T follicular helper cell (primary cell): ENCODE measurements at regions not wholly inside any gene's neighbourhood (a gene's known extent, or its start where the extent isn't known, plus 50 kb on each side); places are given as distances from the start of the nearest gene placed in this dataset.

Experiments
- DNase-seq: peaks from one replicate; pipeline ENCODE4 v3.0.0-alpha.2; 2020; ENCODE audit warnings: low read depth

GRCh38 chr3:56985460-56985859 lies 75.0 kb upstream of the SPATA12 start:
- no peak for DNase-seq

- DNase-seq: no peak
Measured at GRCh38 chr3:56983427-56983826, 77.0 kb upstream of the SPATA12 start.

- DNase-seq: no peak
Measured at GRCh38 chr3:56981445-56982230, 78.8 kb upstream of the SPATA12 start.

- DNase-seq: no peak
Measured at GRCh38 chr3:56980798-56981390, 79.6 kb upstream of the SPATA12 start.

- DNase-seq: no peak
Measured at GRCh38 chr3:56980243-56980642, 80.2 kb upstream of the SPATA12 start.

GRCh38 chr3:56979791-56980190 lies 80.7 kb upstream of the SPATA12 start:
- no peak for DNase-seq

GRCh38 chr3:56977561-56977889 lies 82.9 kb upstream of the SPATA12 start:
- DNase-seq: no peak

GRCh38 chr3:56976651-56977560 lies 83.6 kb upstream of the SPATA12 start:
- no peak for DNase-seq

GRCh38 chr3:56975567-56975966 lies 84.9 kb upstream of the SPATA12 start:
- no peak for DNase-seq

GRCh38 chr3:56974247-56974930 lies 86.1 kb upstream of the SPATA12 start:
- no peak for DNase-seq

GRCh38 chr3:56971816-56972215 lies 88.6 kb upstream of the SPATA12 start:
- DNase-seq: no peak

- no peak for DNase-seq
Measured at GRCh38 chr3:56971261-56971660, 89.2 kb upstream of the SPATA12 start.

- DNase-seq: no peak
Measured at GRCh38 chr3:56970461-56970879, 90.0 kb upstream of the SPATA12 start.

- no peak for DNase-seq
Measured at GRCh38 chr3:56969851-56970250, 90.6 kb upstream of the SPATA12 start.

GRCh38 chr3:56966509-56966908 lies 94.0 kb upstream of the SPATA12 start:
- no peak for DNase-seq

- DNase-seq: no peak
Measured at GRCh38 chr3:56966104-56966503, 94.4 kb upstream of the SPATA12 start.

- no peak for DNase-seq
Measured at GRCh38 chr3:56962922-56963321, 97.5 kb upstream of the SPATA12 start.

- DNase-seq: no peak
Measured at GRCh38 chr3:56962206-56962605, 98.3 kb upstream of the SPATA12 start.

GRCh38 chr3:56960234-56960917 lies 100.1 kb upstream of the SPATA12 start:
- DNase-seq: no peak

- no peak for DNase-seq
Measured at GRCh38 chr3:56958879-56959278, 101.6 kb upstream of the SPATA12 start.

- no peak for DNase-seq
Measured at GRCh38 chr3:56957522-56957921, 102.9 kb upstream of the SPATA12 start.

GRCh38 chr3:56956906-56957305 lies 103.6 kb upstream of the SPATA12 start:
- DNase-seq: no peak
